GM12891 (cell line): ENCODE measurements at regions not wholly inside any gene's neighbourhood (a gene's known extent, or its start where the extent isn't known, plus 50 kb on each side); places are given as distances from the start of the nearest gene placed in this dataset.

ENCODE experiments used
- DNase-seq: peaks from one replicate; pipeline ENCODE4 v3.0.0; 2011; ENCODE audit warnings: low spot score; ENCODE audit not compliant: insufficient read length
- FAIRE-seq: peaks from 2 replicates; lab custom pipeline; 2011; peaks lifted over from hg19 to GRCh38; lab: Jason Lieb, UNC
- PAX5 ChIP-seq: IDR thresholded peaks from 2 replicates; pipeline ENCODE4 v1.6.1; 2011; ENCODE audit warnings: low read length, moderate library complexity, mild to moderate bottlenecking; ENCODE audit not compliant: insufficient read depth, severe bottlenecking
- POLR2A ChIP-seq: IDR thresholded peaks from 2 replicates; pipeline ENCODE4 v1.6.1; 2011; ENCODE audit warnings: low read depth, low read length, control low read depth
- POLR2AphosphoS5 ChIP-seq: IDR thresholded peaks from 2 replicates; pipeline ENCODE4 v1.6.1; 2011; ENCODE audit warnings: low read depth, low read length, control low read depth
- POU2F2 ChIP-seq: IDR thresholded peaks from 2 replicates; pipeline ENCODE4 v1.6.1; 2011; ENCODE audit warnings: low read depth, mild to moderate bottlenecking, control low read depth, low read length, moderate library complexity
- SPI1 ChIP-seq: IDR thresholded peaks from 2 replicates; pipeline ENCODE4 v1.6.1; 2011; ENCODE audit warnings: low read depth, low read length, control low read depth
- TAF1 ChIP-seq: IDR thresholded peaks from 2 replicates; pipeline ENCODE4 v1.6.1; 2011; ENCODE audit warnings: low read depth, low read length, control low read depth

DNA sequence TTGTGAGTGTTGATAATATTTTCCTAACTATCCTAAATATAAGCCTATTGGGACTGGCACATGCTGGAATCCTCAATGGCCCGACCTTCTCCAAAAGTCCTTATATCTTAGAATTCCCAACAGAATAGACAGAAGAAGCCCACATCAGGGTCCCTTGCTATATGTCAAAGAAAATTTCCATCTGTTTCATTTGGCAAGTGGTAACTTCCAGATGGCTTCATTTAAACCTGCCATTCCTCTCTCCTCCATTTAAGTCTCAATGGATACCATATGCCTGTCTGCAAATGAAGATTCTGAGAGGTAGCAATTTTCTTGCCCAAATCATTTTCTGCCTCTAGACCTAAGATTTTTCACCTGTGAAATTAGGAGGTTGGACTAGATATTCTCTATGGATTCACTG is 73.1 kb upstream of the KCNA4 start:
- no peak for DNase-seq
- no peak for FAIRE-seq
- TF ChIP-seq POLR2AphosphoS5, result no peak
- TF ChIP-seq POU2F2, result no peak
- TF ChIP-seq PAX5, result no peak
- no peak for TF ChIP-seq TAF1
- no peak for TF ChIP-seq POLR2A

DNA sequence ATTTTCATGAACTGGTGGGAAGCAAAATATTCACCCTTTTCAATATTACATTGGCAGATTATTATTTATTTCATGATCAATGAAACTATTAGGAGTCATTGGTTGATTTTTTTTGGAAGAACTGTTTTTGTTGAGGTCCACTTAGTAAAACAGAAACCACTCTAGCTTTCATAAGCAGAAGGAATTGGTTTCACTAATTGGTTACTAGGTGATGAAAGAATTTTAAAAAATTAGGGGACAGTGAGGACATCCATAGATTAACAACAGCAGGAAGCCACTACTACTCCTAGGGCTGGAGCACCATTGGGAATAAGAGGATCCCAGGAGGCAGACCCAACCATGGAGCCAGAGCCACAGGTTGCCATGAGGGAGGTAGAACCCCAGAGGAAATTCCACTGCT is 74.4 kb upstream of the KCNA4 start:
- FAIRE-seq, result no peak
- no peak for TF ChIP-seq TAF1
- TF ChIP-seq PAX5, result no peak
- no peak for TF ChIP-seq POU2F2
- TF ChIP-seq POLR2AphosphoS5, result no peak
- no peak for TF ChIP-seq SPI1
- no peak for TF ChIP-seq POLR2A
- no peak for DNase-seq

DNA sequence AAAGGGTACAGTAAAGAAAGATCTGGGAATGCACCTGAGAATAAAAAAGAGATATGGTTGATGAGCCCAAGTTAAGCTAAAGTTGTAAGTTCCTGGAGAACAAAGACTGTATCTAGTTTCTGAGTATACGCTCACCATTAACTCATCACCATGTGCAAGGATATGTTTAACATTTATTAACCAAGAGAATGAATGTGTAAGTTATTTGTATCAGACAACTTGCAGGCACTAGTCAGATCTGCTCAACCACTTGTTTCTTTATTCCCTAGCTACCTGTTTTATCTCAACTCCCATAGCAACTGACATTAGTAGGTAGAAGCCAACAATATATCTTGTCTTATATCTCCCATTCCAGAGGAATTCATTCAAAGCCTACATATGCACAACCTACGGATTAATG is 74.9 kb upstream of the KCNA4 start:
- FAIRE-seq (no peak), DNase-seq (no peak)
- TF ChIP-seq POU2F2 (no peak), POLR2A (no peak), POLR2AphosphoS5 (no peak), TAF1 (no peak), SPI1 (no peak), PAX5 (no peak)

DNA sequence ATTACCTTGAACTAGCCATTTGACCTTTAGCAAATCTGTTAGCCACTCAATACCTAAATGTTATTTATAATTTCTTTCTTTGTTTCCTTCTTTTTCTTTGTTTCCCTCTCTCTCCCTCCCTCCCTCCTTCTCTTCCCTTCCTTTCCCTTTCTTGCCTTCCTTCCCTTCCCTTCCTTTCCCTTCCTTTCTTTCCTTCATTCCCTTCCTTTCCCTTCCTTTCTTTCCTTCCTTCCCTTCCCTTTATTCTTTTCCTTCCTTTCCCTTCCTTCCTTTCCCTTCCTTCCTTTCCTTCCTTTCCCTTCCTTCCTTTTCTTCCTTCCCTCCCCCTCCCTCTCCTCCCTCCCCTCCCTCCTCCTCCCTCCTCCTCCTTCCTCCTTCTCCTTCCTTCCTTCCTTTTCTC is 75.7 kb upstream of the KCNA4 start:
- no peak for TF ChIP-seq TAF1
- TF ChIP-seq POLR2AphosphoS5, result no peak
- no peak for TF ChIP-seq SPI1
- TF ChIP-seq PAX5, result no peak
- TF ChIP-seq POLR2A, result no peak
- TF ChIP-seq POU2F2, result no peak
- DNase-seq (no peak), FAIRE-seq (no peak)

DNA sequence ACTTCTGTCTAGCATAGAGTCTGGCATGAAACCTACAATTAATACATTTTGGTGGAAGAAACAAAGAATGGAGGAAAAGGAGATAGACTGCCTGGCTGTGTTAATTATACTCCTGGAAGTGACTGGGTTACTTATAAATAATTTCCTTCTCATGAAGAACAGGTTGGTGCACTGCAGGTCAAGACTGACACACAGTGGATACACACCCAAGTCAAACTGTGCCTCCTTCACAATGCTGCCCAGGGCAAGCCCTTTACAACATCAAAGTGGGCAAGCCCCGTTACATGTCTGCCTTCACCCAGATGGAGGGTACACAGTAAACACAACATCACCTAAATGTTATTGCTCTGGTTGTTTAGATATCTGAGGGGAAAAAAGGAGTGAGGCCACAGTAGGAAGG is 83.7 kb upstream of the KCNA4 start:
- no peak for DNase-seq
- TF ChIP-seq TAF1 (no peak), POU2F2 (no peak), POLR2A (no peak), POLR2AphosphoS5 (no peak), SPI1 (no peak), PAX5 (no peak)

DNA sequence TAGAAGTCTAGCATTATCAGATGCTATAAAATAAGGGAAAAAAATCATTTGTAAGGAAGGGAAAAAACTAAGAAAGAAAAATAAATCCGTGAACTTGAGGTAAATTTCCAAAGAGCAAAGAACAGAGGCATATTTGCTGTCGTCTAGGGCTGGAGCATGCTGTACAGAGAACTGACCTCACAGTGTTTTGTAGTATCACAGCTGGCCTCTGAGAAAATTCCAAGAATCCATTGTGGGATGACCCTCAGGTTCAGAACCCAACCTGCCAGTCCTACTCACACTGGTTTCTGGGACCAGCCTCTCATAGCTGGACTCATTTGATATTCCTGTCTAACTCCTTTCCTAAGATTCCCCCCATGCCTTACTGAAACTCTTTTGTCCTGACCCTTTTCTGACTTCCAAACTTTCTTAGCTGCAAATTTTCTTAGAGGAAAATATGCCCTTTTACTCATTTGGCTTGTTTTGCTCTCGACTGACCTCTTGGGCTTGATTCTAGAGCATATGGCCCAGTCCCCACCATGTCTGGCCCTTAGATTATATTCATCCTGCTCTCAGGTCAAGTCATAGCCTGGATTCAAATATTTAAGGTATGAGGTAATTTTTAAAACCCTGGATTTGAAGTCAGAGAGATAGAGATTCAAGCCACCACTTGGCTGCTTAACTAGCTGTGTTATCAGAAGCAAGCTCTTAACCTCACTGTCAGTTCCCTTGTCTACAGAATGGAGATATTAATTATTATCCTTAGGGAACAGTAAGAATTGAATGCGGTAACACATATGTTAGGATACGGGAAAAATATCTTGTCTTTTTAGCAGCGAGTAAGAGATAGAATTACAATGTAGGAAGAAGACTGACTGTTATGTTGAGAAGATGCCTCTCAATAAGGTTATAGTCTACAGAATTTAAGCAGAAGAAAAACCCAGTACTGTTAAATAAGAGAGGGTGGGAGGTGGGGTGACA is 89.7 kb upstream of the KCNA4 start:
- DNase-seq (no peak), FAIRE-seq (no peak)
- TF ChIP-seq POLR2AphosphoS5 (no peak), PAX5 (no peak), TAF1 (no peak), SPI1 (no peak), POU2F2 (no peak), POLR2A (no peak)

More for the DNA sequence above, 83.7 kb upstream of the KCNA4 start:
- FAIRE-seq, result no peak

DNA sequence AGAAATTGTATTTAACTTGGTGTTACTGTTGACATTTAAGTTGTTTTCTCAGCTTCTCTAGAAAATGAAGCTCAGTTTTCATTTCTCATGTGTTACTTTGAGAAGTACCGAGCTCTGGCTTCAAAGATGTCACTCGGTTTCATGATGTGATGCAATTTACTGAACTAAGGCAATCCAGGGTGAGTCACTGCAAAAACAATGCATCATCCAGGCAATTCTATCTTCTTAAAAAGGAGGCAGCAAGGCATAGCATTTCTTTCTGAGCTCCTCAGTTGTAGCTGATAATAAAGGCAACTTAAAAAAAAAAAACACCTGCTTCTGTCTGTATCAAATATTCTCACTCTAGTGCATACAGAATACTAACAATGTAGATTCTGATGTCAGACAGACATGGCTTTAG is 91.1 kb upstream of the KCNA4 start:
- no peak for FAIRE-seq
- TF ChIP-seq POU2F2 (no peak), POLR2A (no peak), POLR2AphosphoS5 (no peak)
- DNase-seq, result no peak

DNA sequence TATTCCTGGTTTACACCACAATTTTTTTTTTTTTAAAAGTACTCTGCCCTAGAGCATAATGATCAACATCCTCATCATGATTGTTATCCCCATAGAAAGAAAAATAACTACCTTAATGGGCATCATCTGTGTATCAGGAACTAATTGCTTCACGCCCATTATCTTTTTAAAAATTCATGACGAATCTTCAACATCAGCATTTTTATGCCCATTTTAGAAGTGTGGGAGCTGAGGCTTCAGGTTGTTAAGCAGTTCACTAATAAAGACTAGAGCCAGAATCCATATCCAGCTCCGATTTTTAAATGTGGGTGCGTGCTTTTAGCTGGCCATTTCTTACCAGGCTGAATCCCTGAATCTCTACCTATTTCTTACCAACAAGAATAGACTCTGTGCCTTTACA is 92.9 kb upstream of the KCNA4 start:
- TF ChIP-seq POLR2AphosphoS5 (no peak), PAX5 (no peak), SPI1 (no peak), TAF1 (no peak)
- no peak for DNase-seq
- FAIRE-seq, result no peak

DNA sequence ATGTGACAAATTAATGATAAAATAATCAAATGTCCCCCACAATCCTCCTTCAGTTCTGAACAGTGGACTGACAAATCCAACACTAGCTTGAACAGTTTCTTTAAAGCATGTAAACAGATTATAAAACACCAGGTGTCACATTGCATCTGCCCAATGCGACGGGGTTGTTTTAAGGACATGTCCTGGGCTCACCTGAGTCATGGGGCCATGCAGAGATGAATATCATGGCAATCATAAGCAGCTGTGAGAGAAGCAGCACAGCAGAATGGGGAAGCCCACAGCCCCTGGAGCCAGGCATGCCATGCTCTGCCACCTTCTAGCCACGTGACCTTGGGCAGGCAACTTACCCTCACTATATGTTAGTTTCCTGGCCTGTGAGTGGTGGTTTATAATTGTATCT is 93.9 kb upstream of the KCNA4 start:
- FAIRE-seq, result no peak
- no peak for DNase-seq
- TF ChIP-seq TAF1 (no peak), SPI1 (no peak), POLR2A (no peak), POU2F2 (no peak), POLR2AphosphoS5 (no peak), PAX5 (no peak)

DNA sequence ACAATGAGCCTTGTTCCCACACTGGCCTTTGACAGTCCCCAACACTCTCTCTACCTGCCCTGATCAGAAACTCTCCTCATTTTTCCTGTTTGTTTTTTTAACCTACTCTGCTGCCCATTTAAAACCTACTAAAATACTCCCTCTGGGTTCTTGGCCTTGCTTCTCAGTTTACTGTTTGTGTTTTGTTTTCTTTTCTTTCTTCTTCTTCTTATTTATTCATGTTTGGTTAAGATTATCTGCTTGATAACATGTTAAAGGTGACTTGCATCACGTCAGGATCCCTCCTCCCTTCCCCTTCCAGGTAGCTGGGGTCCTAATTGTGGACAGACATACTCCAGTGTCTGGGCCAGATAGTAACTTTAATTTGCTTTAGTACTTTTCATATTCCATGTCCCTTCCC is 95.0 kb upstream of the KCNA4 start:
- TF ChIP-seq SPI1 (no peak), POLR2AphosphoS5 (no peak), POU2F2 (no peak), POLR2A (no peak), TAF1 (no peak), PAX5 (no peak)
- FAIRE-seq (no peak), DNase-seq (no peak)
